ENCODE measurements at regions not wholly inside any gene's neighbourhood (a gene's known extent, or its start where the extent isn't known, plus 50 kb on each side); places are given as distances from the start of the nearest gene placed in this dataset.

DNA sequence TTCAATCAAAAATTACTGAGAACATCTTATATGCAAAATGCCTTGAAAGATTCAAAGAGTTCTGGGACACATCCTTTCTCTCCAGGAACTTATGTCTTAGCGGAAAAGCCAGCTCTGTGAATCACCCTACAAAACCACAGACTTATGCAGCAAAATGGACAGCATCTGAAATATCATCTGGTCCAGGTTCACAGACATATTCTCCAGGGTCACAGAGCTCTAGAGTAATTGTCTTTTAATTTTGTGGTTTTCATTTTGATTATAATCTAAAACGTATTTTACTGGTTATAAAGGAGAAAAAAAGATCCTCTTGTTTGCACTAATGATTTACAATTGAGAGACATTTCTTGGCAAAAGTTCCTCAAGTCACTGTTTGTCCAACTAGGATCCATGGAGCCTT, 246.2 kb downstream of the MSRB3 start:
- FAIRE-seq (no peak), DNase-seq (ENCODE audit: extremely low read depth in 1 of 4, low spot score in 3 of 4) (no peak), ATAC-seq (no peak)
- Histone ChIP-seq H3K27ac (ENCODE audit: extremely low read depth, low read depth, low read length) (no peak overlapping the region), H4K20me1 (replicated peaks; ENCODE audit: control insufficient read depth, insufficient read depth, low read length) (no peaks in the 10 kb centered on the region), H3K36me3 (ENCODE audit: control insufficient read depth, insufficient read depth, low read length) (no peaks in the 10 kb centered on the region), H3K9me3 (replicated peaks; ENCODE audit: control insufficient read depth, insufficient read depth, low read depth, low read length) (no peaks in the 10 kb centered on the region), H2AFZ (ENCODE audit: low read depth, low read length) (no peak overlapping the region), H3K79me2 (ENCODE audit: control insufficient read depth, insufficient read depth, low read length) (no peaks in the 10 kb centered on the region), H3K27me3 (ENCODE audit: control insufficient read depth in 2 of 2, insufficient read depth in 2 of 2, low read length in 2 of 2) (no peaks in the 10 kb centered on the region), H3K4me2 (ENCODE audit: insufficient read depth, low read length) (no peak overlapping the region), H3K9me1 (ENCODE audit: control insufficient read depth, insufficient read depth, low read length) (no peaks in the 10 kb centered on the region), H3K4me3 (no peak overlapping the region), H3K9ac (ENCODE audit: insufficient read depth in 1 of 2, low read depth in 2 of 2, low read length in 2 of 2) (no peak overlapping the region), H3K4me1 (replicated peaks in 1 of 2; ENCODE audit: control insufficient read depth in 2 of 2, insufficient read depth in 2 of 2, low read length in 2 of 2) (no peaks in the 10 kb centered on the region)
- WGBS (ENCODE audit: insufficient coverage, low coverage, missing lambda C conversion rate): 10% methylated on average over 2 of the region's 2 CpGs
- CTCF ChIA-PET (ENCODE audit: low intra/inter-chr PET ratio): no interaction called here
- POLR2A ChIA-PET: no interaction called here
- in situ Hi-C loops (cut with MboI): no loop called here
- BruUV-seq (replicated peaks): no TSS peak
- intact Hi-C loops (cut with micrococcal nuclease): no loop called here
- TF ChIP-seq HMGXB4 (CRISPR knock-in tag; IDR thresholded peaks at IDR 0.05) (no peak), ZNF318 (IDR thresholded peaks at IDR 0.05; ENCODE audit: borderline replicate concordance in 1 of 2, low read depth in 1 of 2) (no peak), ZNF217 (CRISPR knock-in tag; IDR thresholded peaks at IDR 0.05) (no peak), KDM1A (IDR thresholded peaks at IDR 0.05) (no peak), HNRNPUL1 (IDR thresholded peaks at IDR 0.05; ENCODE audit: low read length) (no peak), SMAD2 (IDR thresholded peaks at IDR 0.05; ENCODE audit: low read depth, low read length) (no peak), SMARCB1 (IDR thresholded peaks at IDR 0.05; ENCODE audit: insufficient read length, low read depth) (no peak), IFI16 (CRISPR knock-in tag; IDR thresholded peaks at IDR 0.05) (no peak)
- TF ChIP-seq, protein P1, sequence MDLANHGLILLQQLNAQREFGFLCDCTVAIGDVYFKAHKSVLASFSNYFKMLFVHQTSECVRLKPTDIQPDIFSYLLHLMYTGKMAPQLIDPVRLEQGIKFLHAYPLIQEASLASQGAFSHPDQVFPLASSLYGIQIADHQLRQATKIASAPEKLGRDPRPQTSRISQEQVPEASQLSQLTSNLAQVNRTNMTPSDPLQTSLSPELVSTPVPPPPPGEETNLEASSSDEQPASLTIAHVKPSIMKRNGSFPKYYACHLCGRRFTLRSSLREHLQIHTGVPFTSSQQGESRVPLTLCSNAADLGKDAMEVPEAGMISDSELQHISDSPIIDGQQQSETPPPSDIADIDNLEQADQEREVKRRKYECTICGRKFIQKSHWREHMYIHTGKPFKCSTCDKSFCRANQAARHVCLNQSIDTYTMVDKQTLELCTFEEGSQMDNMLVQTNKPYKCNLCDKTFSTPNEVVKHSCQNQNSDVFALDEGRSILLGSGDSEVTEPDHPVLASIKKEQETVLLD (IDR thresholded peaks at IDR 0.05): no peak
- TF ChIP-seq, protein P2, sequence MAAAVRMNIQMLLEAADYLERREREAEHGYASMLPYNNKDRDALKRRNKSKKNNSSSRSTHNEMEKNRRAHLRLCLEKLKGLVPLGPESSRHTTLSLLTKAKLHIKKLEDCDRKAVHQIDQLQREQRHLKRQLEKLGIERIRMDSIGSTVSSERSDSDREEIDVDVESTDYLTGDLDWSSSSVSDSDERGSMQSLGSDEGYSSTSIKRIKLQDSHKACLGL (CRISPR knock-in tag; IDR thresholded peaks at IDR 0.05; ENCODE audit: borderline replicate concordance, poor library complexity, severe bottlenecking): no peak
